GM19455 (cell line): ENCODE measurements at regions not wholly inside any gene's neighbourhood (a gene's known extent, or its start where the extent isn't known, plus 50 kb on each side); places are given as distances from the start of the nearest gene placed in this dataset.
"Not testable (repeated sequence)": the region's sequence is repeated elsewhere in the genome, so short reads cannot be mapped to it uniquely, and the experiment has no call there.

Experiments
- ATAC-seq: cut with Tn5 transposase; IDR thresholded peaks from one replicate; pipeline ENCODE4 v1.9.1; 2021; ENCODE audit not compliant: unreplicated experiment

DNA sequence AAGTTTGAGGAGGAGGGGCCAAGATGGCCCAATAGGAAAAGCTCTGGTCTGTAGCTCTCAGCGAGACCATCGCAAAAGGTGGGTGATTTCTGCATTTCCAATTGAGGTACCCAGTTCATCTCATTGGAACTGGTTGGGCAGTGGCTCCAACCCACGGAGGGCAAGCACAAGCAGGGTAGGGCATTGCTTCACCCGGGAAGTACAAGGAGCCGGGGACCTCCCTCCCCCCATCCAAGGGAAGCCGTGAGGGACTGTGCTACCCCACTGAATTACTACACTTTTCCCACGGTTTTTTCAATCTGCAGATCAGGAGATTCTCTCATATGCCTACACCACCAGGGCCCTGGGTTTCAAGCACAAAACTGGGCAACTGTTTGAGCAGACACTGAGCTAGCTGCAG is 58.0 kb upstream of the EFCAB3 start:
- no peak for ATAC-seq

DNA sequence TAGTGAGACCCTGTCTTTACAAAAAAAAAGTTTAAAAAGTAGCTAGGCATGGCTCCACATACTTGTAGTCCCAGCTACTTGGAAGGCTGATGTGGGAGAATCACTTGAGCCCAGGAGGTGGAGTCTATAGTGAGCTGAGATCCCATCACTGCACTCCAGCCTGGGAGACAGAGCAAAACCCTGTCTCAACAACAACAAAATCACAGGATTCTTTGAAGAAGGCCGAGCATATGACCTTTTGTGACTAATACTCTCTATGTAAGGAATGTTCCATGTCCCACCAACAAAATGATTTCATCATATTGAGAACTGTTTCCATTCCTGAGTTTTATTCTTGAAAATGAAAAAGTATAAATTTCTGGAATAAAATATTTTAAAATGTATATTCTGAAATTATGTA is 58.9 kb upstream of the EFCAB3 start:
- ATAC-seq = no peak

DNA sequence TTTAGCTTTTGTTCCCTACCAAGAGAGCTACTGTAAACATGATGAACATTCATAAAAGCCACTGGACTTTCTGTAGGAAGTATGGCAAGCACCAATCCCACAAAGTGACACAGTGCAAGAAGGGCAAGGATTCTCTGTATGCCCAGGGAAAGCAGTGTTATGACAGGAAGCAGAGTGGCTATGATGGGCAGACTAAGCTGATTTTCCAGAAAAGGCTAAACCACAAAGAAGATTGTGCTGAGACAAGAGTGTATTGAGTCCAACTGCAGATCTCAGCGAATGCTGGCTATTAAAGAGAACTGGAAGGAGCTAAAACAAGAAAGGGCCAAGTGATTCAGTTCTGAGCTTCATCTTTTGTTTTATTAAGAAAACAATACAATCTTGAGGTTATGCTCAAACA is 60.5 kb upstream of the EFCAB3 start:
- ATAC-seq = no peak

- no peak for ATAC-seq
These were observed 71.0 kb upstream of the EFCAB3 start for GRCh38 chr17:62309396-62309795.

DNA sequence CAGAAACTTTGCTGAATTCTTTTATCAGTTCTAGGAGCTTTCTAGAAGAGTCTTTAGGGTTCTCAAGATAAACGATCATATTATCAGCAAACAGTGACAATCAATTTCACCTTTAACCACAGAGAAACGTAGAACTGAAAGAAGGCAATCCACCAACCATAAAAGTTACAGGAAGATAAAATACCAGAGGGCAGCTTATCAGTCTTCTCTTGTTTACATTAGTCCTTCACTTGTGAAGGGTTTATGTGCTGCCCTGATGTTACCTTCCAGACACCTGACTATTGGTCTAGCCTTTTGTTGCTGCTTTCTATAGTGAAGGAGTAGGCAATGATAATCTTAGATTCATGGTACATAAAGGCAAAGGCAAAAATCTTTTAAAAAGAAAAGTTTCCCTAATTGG is 73.2 kb upstream of the EFCAB3 start:
- no peak for ATAC-seq

DNA sequence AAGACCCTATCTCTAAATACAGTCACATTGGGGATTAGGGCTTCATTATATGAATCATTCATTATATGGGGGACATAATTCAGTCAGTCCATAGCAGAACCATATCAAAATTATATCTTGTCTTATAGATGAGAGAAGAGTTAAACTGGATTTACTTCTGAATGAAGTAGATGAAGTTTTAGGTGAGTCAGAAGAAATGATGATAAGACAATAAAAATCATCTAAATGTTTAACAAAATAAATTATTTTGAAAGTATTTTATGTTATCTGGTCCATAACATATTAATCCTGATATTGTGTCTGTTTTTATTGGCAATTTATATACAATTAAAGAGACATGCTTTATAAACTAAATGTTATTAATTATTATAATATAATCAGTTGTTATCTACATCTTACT is 76.9 kb upstream of the EFCAB3 start:
- no peak for ATAC-seq

DNA sequence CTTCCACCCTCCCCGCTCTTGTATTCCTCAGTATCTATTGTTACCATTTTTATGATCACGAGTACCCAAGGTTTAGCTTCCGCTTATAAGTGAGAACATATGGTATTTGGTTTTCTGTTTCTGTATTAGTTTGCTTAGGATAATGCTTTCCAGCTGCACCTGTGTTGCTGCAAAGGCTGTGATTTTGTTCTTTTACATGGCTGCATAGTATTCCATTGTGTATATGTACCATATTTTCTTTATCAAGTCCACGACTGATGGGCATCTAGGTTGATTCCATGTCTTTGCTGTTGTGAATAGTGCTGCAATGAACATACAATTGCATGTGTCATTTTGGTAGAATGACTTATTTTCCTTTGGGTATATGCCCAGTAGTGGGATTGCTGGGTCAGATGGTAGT is 79.7 kb upstream of the EFCAB3 start:
- no peak for ATAC-seq

GRCh38 chr17:62275290-62275689 is 105.1 kb upstream of the EFCAB3 start:
- ATAC-seq = not testable (repeated sequence)

DNA sequence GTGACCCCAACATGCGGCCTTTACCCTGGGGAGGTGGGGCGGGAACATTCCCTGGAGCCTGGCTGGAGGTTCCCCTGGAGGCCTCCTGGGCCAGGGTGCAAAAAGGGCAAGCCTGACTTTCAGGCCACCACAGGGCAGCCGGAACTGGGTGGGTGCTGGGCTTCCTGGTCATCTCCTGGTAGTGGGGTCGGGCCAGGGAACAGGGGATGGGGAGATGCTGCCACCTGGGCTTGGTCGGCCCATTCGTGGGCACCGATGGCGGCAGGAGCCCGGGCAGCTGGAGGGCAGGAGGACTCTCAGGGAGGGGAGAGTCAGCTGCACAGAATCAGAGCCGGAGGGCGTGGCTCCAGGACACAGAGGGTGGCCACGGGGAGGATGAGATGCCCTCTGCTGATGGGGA is 112.0 kb upstream of the EFCAB3 start:
- not testable (repeated sequence) for ATAC-seq

DNA sequence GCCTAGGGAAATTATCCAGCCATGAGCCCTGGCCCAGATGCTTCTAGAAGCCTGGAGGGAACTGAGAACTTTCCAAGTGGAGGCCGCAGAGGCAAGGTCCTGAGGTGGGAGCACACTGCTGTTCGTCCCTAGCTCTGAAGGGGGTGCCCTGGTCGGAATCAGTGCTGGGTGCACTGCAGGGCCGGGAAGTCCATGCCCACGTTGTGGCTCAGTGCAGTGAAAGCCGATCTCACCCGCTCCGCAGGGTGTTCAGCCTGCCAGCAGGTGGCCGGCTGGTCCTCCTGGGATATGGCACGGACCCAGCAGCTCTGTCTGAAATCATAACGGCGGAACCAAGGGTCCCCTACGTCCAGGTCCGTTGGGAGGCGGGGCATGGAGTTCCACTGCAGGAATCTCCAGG is 115.4 kb upstream of the EFCAB3 start:
- ATAC-seq = not testable (repeated sequence)

GRCh38 chr17:62255791-62256190 is 124.6 kb upstream of the EFCAB3 start:
- ATAC-seq = not testable (repeated sequence)

DNA sequence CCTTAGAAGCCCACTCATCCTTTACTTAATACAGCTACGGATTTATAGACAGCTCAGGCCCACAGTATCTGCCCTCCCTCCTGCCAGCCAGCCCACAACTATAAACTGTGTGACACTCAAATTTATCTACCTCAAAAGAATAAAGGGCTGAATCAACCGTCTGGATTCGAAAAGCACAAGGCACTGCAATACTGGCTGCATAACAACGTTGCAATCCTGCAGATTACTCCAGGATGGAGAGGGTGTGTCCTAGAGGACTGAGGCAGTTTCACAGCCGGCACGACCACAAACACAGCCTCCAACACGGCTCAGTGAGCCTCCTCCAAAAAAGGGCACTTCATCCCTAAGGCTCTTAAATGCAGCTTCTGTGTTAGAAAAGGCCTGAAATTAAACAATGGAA is 138.3 kb upstream of the EFCAB3 start:
- ATAC-seq = not testable (repeated sequence)

GRCh38 chr17:62239569-62239968 is 140.8 kb upstream of the EFCAB3 start:
- not testable (repeated sequence) for ATAC-seq

GRCh38 chr17:62238551-62239338 is 141.6 kb upstream of the EFCAB3 start:
- ATAC-seq = not testable (repeated sequence)

GRCh38 chr17:62233822-62234481 is 146.4 kb upstream of the EFCAB3 start:
- ATAC-seq = not testable (repeated sequence)

DNA sequence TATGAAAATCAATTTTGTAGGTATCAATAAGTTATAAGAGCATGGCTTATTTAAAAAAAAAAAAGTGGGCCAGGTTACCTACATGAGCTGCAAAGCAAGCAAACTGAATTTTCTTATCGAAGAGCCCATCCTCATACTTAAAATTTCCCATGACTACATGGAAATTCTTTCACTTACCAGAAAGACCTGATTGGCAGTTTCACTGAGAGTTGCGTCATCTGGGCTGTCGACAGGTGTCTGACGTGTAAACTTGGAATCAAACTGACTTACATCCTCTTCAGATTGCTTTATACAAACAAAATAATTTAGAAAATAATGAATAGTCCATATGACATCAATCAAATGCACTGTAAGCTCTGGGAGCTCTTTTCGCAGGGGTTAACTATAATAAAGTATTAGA is 149.1 kb upstream of the EFCAB3 start:
- not testable (repeated sequence) for ATAC-seq

DNA sequence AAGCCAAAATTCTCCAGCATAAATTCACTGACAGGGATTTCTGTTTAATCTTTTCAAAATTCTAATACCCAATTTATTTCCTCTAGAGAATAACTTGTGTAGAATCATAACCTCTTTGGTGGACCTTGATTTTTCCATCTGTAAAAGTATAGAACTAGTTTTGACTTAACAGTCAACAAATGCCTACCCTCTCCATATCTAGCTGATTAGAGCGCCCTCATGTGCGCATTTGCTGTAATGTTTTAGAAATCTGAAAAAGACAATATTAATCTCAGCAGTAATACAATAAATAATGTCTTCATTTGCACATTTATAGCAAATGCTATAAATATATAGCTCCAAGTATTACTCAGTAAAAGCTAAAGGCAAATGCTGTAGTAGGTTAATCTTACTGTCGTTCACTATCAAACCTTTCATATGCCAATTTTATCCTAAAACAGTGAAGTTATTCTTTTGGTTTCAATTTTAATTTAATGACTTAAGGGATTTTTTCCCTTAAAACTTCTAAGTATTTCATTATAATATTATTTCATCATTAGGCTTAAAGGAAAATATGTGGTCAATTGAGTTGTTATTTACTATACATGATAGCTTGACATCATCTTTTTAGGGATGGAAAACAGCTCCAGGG is 153.6 kb upstream of the EFCAB3 start:
- not testable (repeated sequence) for ATAC-seq

DNA sequence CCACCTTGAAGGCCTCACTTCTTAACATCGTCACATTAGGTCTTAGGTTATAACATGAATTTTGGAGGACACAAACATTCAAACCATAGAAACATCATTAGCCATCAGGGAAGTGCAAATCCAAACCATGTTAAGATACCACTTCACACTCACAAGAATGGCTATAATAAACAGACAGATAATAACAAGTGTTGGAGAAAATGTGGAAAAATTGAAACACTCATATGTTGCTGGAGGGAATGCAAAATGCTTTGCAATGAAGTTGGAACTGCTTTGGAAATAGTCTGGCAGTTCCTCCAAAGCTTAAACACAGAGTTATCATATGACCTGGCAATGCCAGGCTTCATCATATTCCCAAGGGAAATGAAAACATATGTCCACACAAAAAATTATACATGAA is 156.8 kb upstream of the EFCAB3 start:
- not testable (repeated sequence) for ATAC-seq

DNA sequence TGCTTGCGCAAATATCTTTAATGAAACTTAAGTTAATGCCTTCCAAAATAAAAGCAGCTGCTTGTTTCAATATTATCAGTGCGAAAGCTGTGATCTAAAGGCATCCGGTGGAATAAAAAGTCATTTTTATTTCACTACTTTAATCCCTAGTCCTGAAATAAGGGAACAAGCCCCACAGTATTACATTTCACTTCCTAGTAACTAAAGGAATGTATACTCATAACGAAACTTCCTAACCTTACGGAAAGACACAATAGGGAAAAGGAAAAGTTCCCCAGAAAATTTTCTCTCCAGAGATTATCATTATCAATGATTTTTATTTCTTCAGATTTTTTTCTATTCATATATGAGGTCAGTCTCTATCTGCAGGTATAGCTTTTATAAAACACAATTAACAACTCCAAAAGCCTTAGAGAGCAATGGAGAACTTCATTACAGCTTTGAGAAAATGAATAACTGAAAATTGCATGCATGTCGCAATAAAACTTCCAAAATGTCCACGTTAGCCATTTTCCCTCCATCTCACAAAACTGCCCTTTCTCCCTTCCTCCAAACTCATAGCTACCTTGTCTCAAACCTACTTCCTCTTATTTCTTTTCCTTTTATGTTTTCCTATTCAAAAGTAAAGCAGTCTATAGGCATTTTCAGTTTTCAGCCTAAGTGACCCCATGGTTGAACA is 154.3 kb upstream of the MED13 start:
- ATAC-seq = no peak

DNA sequence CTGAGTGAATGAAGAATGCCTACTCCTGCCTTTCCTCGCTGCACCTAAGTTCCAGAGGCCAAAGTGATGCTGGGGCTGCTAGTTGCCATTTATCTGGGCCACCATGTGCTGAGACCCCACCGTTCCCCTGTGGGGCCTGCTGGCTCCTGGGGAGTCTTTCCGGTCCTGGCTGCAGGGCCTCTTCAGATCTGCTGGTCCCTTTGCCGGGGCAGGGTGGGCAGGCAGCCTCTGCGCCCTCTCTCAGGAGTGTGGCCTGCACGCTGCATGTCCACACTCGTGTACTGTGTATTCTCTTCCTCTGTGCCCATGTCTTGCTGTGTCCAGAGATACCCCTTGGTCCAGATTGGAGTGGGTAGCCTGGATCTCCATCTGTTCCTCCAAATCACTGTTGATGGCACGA is 151.8 kb upstream of the MED13 start:
- ATAC-seq = no peak

- ATAC-seq = not testable (repeated sequence)
These were observed 150.8 kb upstream of the MED13 start for GRCh38 chr17:62215891-62216290.
